AG04450 (cell line): ENCODE measurements at regions not wholly inside any gene's neighbourhood (a gene's known extent, or its start where the extent isn't known, plus 50 kb on each side); places are given as distances from the start of the nearest gene placed in this dataset.
"Not testable (repeated sequence)": the region's sequence is repeated elsewhere in the genome, so short reads cannot be mapped to it uniquely, and the experiment has no call there.

Source experiments
- CTCF ChIA-PET: fragments of 300-600, 350-600 bp; formaldehyde crosslinking; extraction: SDS; loops from one replicate; lab custom pipeline; 2022; ENCODE audit warnings: antibody characterized with exemption, inconsistent platforms; lab: Charles Lee
- POLR2A ChIA-PET: fragments of 350-600 bp; formaldehyde crosslinking; extraction: SDS; loops from one replicate; lab custom pipeline; 2021; ENCODE audit warnings: antibody characterized with exemption, inconsistent platforms; lab: Yijun Ruan, JAX
- DNase-seq: peaks from one replicate; pipeline ENCODE4 v3.0.0-alpha.2; 2011; ENCODE audit warnings: low read depth, low spot score
- H3K27ac ChIP-seq: one replicate; pipeline ENCODE4 v1.5.1; 2012; ENCODE audit warnings: low read depth, low read length, control low read depth
- H3K27me3 ChIP-seq: one replicate; pipeline ENCODE4 v1.6.0; 2012; ENCODE audit warnings: low read length; ENCODE audit not compliant: control insufficient read depth, insufficient read depth
- H3K4me3 ChIP-seq: 2 replicates; pipeline ENCODE4 v1.5.1; 2011; ENCODE audit warnings: mild to moderate bottlenecking, low read depth, low read length, control low read depth
- H3K9me3 ChIP-seq: 2 replicates; pipeline ENCODE4 v1.5.1; 2012; ENCODE audit warnings: low read length; ENCODE audit not compliant: control insufficient read depth, insufficient read depth
- CTCF ChIP-seq: IDR thresholded peaks from 2 replicates; pipeline ENCODE4 v1.5.1; 2011; ENCODE audit warnings: low read depth, low read length, control low read depth, inconsistent platforms

DNA sequence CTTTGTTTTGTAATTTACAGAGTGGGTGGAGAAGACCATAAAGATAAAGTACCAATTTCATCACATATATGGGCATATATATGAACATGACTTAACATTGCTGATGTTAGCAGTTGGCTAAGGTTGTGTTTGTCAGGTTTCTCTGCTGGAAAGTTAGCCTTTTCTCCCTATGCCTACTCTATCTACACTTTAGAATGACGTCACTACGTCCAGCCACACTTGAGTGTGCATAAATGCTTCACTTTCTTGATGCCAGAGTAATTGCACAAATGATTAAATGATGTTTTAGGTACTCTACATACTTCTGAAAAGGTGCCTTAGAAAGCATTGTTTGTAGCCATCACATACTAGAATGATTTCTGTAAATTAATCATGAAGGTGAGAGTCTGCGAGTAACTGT lies 759.2 kb upstream of the MGAT4C start:
- no peaks in the 10 kb centered on the region for H3K27me3 ChIP-seq
- no peak for TF ChIP-seq CTCF
- ChIA-PET CTCF (no interaction called here), POLR2A (no interaction called here)
- H3K9me3 ChIP-seq: no peaks in the 10 kb centered on the region
- no peak for DNase-seq
- no peak overlapping the region for H3K27ac ChIP-seq
- H3K4me3 ChIP-seq: no peak overlapping the region

DNA sequence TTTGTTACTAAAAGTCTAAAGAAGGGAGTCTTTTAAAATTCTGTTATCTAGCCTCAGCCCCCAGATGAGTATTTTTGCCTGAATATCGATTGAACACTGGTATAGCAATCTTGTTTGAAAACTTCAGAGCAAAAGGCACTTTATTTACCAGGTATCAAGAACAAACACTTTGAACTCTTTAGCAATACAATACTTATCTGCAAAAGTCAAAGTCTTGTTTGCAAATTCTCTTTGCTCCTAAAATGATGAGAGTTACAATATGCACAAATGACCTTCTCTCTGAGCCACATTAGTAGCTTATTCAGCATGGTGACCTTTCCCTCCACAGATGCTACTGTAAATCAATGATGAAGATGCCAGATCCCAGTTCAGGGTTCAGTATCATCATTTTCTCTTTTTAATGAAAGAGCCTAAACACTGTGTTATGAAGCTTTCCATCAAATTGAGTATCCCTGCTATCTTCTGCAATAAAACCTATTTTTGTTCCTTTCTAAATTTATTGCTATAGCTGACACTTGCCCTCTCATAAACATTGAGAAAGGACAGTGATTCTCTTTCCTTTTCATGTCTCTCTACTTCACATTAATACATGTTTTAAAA lies 752.7 kb upstream of the MGAT4C start:
- Histone ChIP-seq H3K27me3 (no peaks in the 10 kb centered on the region), H3K9me3 (no peaks in the 10 kb centered on the region), H3K4me3 (no peak overlapping the region), H3K27ac (no peak overlapping the region)
- DNase-seq: no peak
- ChIA-PET CTCF (no interaction called here), POLR2A (no interaction called here)
- TF ChIP-seq CTCF: no peak

DNA sequence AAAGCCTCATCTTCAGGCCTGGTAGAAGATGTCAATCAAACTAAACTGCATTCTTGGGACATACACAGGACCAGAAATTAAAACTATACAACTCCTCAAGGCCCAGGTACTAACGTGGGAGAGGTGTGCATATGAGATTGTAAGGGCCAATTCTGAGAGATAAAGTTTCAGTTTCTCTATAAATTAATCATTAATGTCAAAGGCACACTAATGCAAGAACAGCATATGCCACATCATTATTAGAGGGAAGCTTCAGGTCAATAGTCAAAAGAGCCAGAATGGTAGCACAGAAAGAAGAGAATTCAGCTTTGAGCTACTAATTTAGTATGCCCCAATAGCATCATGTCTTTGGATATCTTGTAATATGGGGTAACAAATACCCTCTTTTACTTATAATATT lies 744.9 kb upstream of the MGAT4C start:
- ChIA-PET CTCF (no interaction called here), POLR2A (no interaction called here)
- no peaks in the 10 kb centered on the region for H3K9me3 ChIP-seq
- no peaks in the 10 kb centered on the region for H3K27me3 ChIP-seq
- no peak for DNase-seq
- no peak for TF ChIP-seq CTCF
- H3K4me3 ChIP-seq: no peak overlapping the region
- H3K27ac ChIP-seq: no peak overlapping the region

GRCh38 chr12:86985298-86985697 lies 729.1 kb upstream of the MGAT4C start:
- no peaks in the 10 kb centered on the region for H3K27me3 ChIP-seq
- H3K4me3 ChIP-seq: no peak overlapping the region
- H3K27ac ChIP-seq: no peak overlapping the region
- ChIA-PET POLR2A (no interaction called here), CTCF (no interaction called here)
- no peak for DNase-seq
- no peak for TF ChIP-seq CTCF
- no peaks in the 10 kb centered on the region for H3K9me3 ChIP-seq

- H3K4me3 ChIP-seq, H3K27me3 ChIP-seq, H3K9me3 ChIP-seq, H3K27ac ChIP-seq, DNase-seq, CTCF ChIA-PET, POLR2A ChIA-PET: not testable (repeated sequence)
These were observed 714.4 kb upstream of the MGAT4C start for GRCh38 chr12:86970595-86970994.
